Psoas muscle (tissue), 7 donors: ENCODE measurements at regions not wholly inside any gene's neighbourhood (a gene's known extent, or its start where the extent isn't known, plus 50 kb on each side); places are given as distances from the start of the nearest gene placed in this dataset.

Experiments used
- ATAC-seq, 4 donors: fragments of 200-7000 bp; cut with Tn5 transposase; one replicate each; pipeline ENCODE4 v1.9.1; 2020; ENCODE audit warnings: moderate library complexity in 3 of 4, mild to moderate bottlenecking in 2 of 4
- DNase-seq, 2 donors: peaks; one replicate each; pipeline ENCODE4 v3.0.0-alpha.2; 2020
- H3K27ac ChIP-seq: fragments of 200-600 bp; one replicate; pipeline ENCODE4 v1.8.0; 2022
- H3K27me3 ChIP-seq, 3 donors: fragments of 200-600 bp in 1 of 3; one replicate each; pipeline versions ENCODE4 v1.6.1 to v1.8.0; 2013 to 2022; ENCODE audit warnings: low read length in 2 of 3, mild to moderate bottlenecking in 2 of 3, moderate library complexity in 1 of 3; ENCODE audit not compliant: insufficient read depth in 3 of 3
- H3K36me3 ChIP-seq, 2 donors: fragments of 200-600 bp in 1 of 2; one replicate each; pipeline versions ENCODE4 v1.6.1 to v1.8.0; 2013 to 2022; ENCODE audit warnings: low read depth in 1 of 2, mild to moderate bottlenecking in 1 of 2, moderate library complexity in 1 of 2; ENCODE audit not compliant: insufficient read depth in 1 of 2
- H3K4me1 ChIP-seq: fragments of 200-600 bp; one replicate; pipeline ENCODE4 v1.8.0; 2022
- H3K4me3 ChIP-seq: fragments of 200-600 bp; one replicate; pipeline ENCODE4 v1.8.0; 2022; ENCODE audit warnings: mild to moderate bottlenecking
- H3K9me3 ChIP-seq: fragments of 200-600 bp; one replicate; pipeline ENCODE4 v1.8.0; 2022
- CTCF ChIP-seq: fragments of 200-600 bp; IDR thresholded peaks from one replicate; pipeline ENCODE4 v1.8.0; 2022; ENCODE audit warnings: antibody characterized with exemption
- WGBS, 3 donors: extraction: QIAGEN DNeasy Blood & Tissue Kit; methylation state at CpG; one replicate each; pipeline versions ENCODE4 v1.1.6 to v1.1.7; 2013; 5-methylcytosine and 5-hydroxymethylcytosine counted together
- intact Hi-C, 2 donors: fragments of 100-400 bp; cut with DNase I; formaldehyde crosslinking; loops; one replicate each; pipeline versions ENCODE4 v1.11.0 to v1.14.2; 2022
- donor health status: healthy with polysubstance abuse.
- donor health status: DM: no; HTN: no; CAD: no; lungs with moderate emphysema.
- donor health status: Bipolar disorder and iron deficiency.
- donor health status: healthy.
- donor health status: DM: yes; HTN: yes; CAD: no.
- donor health status: DM: no; HTN: no; CAD: no.
- donor health status: DM: yes; HTN: yes; CAD: no.

- ATAC-seq = no peak
- WGBS, 3 donors = 48 to 61% (median 55%) methylated on average over 8 of the region's 8 CpGs
- no peaks in the 10 kb centered on the region for H3K36me3 ChIP-seq
- no peaks in the 10 kb centered on the region for H3K9me3 ChIP-seq
- intact Hi-C loops = no loop called here
- no peaks in the 10 kb centered on the region for H3K4me1 ChIP-seq
- DNase-seq = no peak
- no peak overlapping the region for H3K27ac ChIP-seq
- no peak overlapping the region for H3K4me3 ChIP-seq
- no peaks in the 10 kb centered on the region for H3K27me3 ChIP-seq
- TF ChIP-seq CTCF = no peak
Observed at GRCh38 chr5:163766936-163767670, 261.7 kb downstream of the MAT2B start.

GRCh38 chr5:163770625-163771024 lies 265.2 kb downstream of the MAT2B start:
- Histone ChIP-seq H3K27ac (no peak overlapping the region), H3K9me3 (no peaks in the 10 kb centered on the region), H3K27me3 (peaks cover 0 to 2% (median 0%) of the 10 kb centered on the region in 3 donors), H3K4me1 (no peaks in the 10 kb centered on the region), H3K4me3 (no peak overlapping the region), H3K36me3 (no peaks in the 10 kb centered on the region)
- intact Hi-C loops = no loop called here
- ATAC-seq (no peak), DNase-seq (no peak)
- 16 to 31% (median 20%) methylated on average over 2 of the region's 2 CpGs for WGBS, 3 donors
- no peak for TF ChIP-seq CTCF

- Histone ChIP-seq H3K27ac (no peak overlapping the region), H3K4me1 (no peaks in the 10 kb centered on the region), H3K36me3 (no peaks in the 10 kb centered on the region), H3K27me3 (peaks cover 0 to 2% (median 0%) of the 10 kb centered on the region in 3 donors), H3K4me3 (no peak overlapping the region), H3K9me3 (no peaks in the 10 kb centered on the region)
- ATAC-seq (no peak), DNase-seq (no peak)
- WGBS, 3 donors = 76 to 84% (median 81%) methylated on average over 1 of the region's 1 CpG
- TF ChIP-seq CTCF = no peak
- intact Hi-C loops = no loop called here
Observed at GRCh38 chr5:163772241-163772640, 266.8 kb downstream of the MAT2B start.

- intact Hi-C loops = no loop called here
- Histone ChIP-seq H3K36me3 (no peaks in the 10 kb centered on the region), H3K4me3 (no peak overlapping the region), H3K27me3 (peaks cover 0 to 2% (median 0%) of the 10 kb centered on the region in 3 donors), H3K9me3 (no peaks in the 10 kb centered on the region), H3K4me1 (no peaks in the 10 kb centered on the region), H3K27ac (no peak overlapping the region)
- TF ChIP-seq CTCF = no peak
- 58 to 62% (median 60%) methylated on average over 2 of the region's 2 CpGs for WGBS, 3 donors
- DNase-seq (no peak), ATAC-seq (no peak)
Observed at GRCh38 chr5:163772644-163773043, 267.2 kb downstream of the MAT2B start.

- no peak for ATAC-seq
- intact Hi-C loops = no loop called here
- H3K27me3 ChIP-seq = peaks cover 0 to 2% (median 0%) of the 10 kb centered on the region in 3 donors
- H3K4me1 ChIP-seq = no peaks in the 10 kb centered on the region
- DNase-seq = no peak
- no peaks in the 10 kb centered on the region for H3K9me3 ChIP-seq
- H3K27ac ChIP-seq = no peak overlapping the region
- WGBS, 3 donors = 40 to 50% (median 48%) methylated on average over 6 of the region's 6 CpGs
- no peak for TF ChIP-seq CTCF
- H3K36me3 ChIP-seq = no peaks in the 10 kb centered on the region
- no peak overlapping the region for H3K4me3 ChIP-seq
Observed at GRCh38 chr5:163773226-163773625, 267.8 kb downstream of the MAT2B start.
